Left ventricle myocardium superior (tissue), 1 donor: ENCODE measurements at regions not wholly inside any gene's neighbourhood (a gene's known extent, or its start where the extent isn't known, plus 50 kb on each side); places are given as distances from the start of the nearest gene placed in this dataset.

ENCODE experiments used
- ATAC-seq: fragments of 200-7000 bp; cut with Tn5 transposase; one replicate; pipeline ENCODE4 v1.9.1; 2020; ENCODE audit warnings: mild to moderate bottlenecking, moderate library complexity
- DNase-seq: peaks from one replicate; pipeline ENCODE4 v3.0.0-alpha.2; 2020
- intact Hi-C: fragments of 100-400 bp; cut with micrococcal nuclease; formaldehyde crosslinking; loops from one replicate; pipeline ENCODE4 v1.11.0; 2022
- donor health status: DM: no; HTN: yes; CAD: no; lungs with severe emphysema.

DNA sequence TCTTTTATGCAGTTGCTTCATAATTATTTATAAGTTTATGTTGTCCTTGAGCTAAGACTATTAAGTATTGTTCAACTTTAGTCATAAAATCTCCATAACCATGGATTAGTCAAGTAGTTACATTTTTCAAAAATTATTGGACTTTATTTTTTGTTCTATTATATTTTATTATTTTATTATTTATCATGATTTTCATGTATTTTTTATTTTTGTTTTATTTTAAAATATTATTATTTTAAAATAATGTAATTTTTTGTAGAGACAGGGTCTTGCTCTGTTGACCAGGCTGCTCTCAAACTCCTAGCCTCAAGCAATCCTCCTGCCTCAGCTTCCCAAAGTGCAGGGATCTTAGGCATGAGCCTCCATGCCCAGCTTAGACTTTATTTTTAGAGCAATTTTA lies 102.3 kb downstream of the NOC3L start:
- intact Hi-C loops: no loop called here
- DNase-seq: no peak
- no peak for ATAC-seq

DNA sequence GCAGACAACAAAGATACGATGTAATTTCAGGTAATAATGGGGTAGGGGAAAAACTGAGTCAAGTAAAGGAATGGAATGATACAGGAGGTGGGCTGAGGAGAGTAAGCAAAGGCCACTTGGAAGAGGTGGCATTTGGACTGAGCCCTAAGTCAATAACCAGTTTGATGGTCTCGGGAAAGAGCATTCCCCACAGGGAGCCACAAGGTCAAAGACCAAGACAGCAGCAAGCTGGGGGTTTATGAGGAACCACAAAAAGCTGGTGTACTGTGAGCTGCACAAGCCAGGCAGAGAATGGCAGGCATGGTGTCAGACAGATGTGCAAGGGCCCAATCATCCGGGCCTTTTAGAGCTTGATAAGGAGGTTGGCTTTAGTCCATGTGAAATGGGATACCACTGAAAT lies 98.7 kb downstream of the NOC3L start:
- DNase-seq (no peak), ATAC-seq (no peak)
- intact Hi-C loops: no loop called here

DNA sequence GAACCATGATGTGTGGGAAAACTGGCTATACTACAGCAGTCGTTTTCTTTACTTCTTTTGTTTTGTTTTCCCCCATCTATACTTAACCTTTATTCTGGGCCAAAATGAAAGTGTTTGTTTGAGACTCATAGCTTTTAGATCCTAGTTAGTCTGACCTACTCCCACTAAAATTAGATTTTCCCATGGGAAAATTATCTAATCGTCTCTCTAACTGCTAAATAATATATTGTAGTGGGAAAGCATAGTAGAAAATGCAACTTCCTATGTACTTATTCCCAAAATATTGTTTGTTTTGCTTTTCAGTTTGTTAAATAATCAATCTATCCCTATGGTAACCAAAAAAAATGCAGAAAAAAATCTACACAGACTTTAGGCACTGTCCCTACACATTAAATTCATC lies 96.6 kb downstream of the NOC3L start:
- ATAC-seq: no peak
- no peak for DNase-seq
- intact Hi-C loops: no loop called here

DNA sequence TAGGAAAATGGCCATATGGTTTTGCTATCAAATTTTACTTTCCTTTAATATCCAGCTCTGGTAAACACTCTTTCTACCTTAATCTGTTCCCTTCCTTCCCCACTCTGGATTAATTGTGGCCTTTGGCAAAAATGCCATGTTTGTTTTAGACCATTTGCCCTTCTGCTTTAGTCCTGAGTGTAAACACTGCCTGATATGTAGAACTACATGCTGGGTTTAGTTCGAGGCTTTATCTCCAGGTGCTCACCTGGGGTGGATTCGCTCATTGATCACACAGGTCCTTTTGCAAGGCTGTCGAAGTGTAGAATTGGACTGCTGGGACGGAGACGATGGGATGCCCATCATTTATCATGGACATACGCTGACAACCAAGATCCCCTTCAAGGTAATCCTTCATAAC lies 94.1 kb downstream of the NOC3L start:
- intact Hi-C loops: no loop called here
- ATAC-seq: no peak
- no peak for DNase-seq

DNA sequence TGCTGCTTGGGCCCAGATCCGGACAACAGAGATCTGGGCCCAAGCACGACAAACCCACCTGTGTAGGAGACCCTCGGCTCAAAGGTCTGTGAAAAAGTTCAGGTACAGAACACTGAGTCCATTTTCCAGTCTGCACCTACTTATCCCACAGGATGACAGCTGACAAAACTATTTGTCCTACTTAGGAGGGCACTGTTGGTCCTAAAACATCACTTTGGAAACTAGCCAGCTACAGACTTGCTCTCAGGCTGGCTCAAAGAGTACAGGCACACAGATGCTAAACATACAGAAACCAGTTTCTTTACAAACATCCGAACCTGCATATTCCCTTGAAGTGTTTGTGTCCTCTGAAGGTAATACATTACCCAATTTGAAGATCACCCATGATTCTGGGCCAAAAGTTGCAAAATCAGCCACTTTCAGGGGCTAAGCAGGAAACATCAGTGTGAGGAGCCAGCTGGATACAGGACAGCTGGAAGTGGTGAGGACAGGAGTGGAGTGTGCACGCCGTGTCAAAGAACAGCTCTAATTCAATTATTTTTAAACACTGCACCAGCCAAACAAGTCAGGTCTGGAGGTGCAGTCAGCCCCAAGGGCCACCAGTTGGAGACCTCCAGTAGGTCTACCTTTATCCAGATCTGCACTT lies 88.5 kb downstream of the NOC3L start:
- DNase-seq: peak; percentile 73
- intact Hi-C loops: no loop called here
- ATAC-seq: peak; percentile 97

DNA sequence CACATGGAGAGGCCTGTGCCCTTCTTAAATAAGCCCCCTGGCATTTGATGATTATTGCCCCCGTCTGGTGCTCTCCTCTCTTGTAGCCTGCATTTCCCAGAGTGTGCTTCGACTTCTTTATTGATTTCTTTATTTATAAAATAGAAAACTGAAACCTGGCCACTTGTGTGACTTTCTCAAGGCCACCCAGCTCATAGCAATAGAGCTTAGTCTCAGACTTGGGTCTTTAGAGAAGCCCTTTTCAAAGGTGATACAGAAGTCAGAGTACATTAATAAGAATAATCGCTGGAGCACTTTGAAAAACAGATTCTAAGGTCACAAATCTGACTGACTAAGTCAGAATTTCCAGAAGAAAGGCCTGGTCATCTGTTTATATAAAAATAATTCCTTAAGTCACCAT lies 86.6 kb downstream of the NOC3L start:
- DNase-seq (no peak), ATAC-seq (no peak)
- intact Hi-C loops: loop anchor here (5.0 kb wide), 1 partner anchor 166 kb away; no protein-coding TSS in a partner anchor

DNA sequence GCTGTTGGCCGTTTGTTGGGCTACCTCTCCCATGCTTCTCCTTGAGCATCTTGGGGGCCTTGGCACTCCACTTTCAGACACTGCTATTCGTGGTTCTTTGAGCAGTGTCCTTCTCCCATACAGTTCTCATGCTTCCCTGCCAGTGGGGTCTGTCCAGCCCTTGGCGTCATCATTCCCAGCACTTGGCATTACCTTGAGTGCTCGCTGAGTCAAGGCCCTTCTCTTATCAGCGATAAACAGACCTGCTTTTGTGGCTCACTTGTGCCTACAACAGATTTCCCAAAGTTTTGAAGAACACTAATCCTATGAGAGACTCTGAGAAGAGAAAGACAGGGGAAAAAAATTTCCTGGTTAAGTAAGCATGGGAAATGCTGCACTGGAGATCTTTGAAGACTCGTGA lies 85.3 kb downstream of the NOC3L start:
- intact Hi-C loops: loop anchor here (5.0 kb wide), 1 partner anchor 165 kb away; no protein-coding TSS in a partner anchor
- DNase-seq (no peak), ATAC-seq (no peak)

DNA sequence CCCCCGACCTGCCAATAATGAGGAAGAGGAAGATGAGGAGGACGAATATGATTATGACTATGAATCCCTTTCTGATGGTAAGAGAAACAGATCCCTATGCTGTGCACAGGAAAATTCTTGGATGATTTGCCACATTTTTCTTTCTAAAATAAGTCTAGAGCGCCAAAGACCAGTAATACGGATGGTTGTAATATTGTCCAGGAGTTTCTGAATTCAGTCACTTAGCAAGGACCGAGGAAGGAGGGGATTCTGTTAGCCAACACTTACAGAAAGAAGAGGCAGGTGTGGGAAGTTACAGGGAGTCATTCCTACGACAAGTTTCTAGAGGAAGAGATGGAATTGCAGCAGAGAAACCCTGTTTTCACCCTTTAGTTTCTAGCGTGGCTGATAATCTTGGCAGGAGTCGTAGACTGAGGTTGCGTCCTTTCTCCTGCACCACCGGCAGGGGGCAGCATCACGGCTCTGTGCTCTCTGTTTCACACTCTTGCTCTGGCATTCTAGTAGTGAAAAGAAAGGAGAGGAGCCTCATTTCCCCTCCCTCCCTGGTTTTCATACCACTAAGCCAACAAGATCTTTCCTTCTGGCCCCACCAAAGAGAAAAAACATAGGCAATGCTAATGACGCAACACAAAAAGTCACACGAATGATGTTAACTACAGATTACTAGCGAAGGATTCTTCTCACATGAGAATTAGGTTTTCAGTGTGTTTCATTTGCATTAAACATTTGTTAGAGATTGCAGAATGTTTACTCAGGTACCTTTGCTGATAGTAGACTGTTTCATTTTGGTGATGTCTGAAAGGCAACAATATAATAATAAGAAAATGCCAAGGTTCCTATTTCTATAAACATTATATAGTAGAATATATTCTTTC lies 82.7 kb downstream of the NOC3L start:
- ATAC-seq: peak; percentile 74
- intact Hi-C loops: loop anchor here (5.0 kb wide), 1 partner anchor 162 kb away; no protein-coding TSS in a partner anchor
- DNase-seq: peak; percentile 56

DNA sequence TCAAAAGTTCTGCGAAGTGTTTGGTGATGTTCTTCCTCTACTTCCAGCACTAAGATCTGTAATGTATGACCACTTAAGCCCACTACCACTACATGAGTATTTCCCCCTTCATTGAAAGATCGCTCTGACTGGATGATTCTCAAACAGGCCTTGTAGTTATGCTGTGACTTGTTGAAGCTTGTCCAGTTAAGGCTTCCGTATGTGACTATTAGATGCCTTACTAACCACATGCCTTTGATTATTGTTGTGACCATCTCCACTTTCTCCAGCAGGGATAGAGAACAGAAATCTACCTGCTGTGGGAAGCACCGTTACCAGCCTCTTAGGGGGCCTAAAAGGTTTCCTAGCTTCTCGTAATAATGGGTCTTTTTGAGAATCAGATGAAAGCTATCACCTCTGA lies 81.1 kb downstream of the NOC3L start:
- intact Hi-C loops: no loop called here
- no peak for ATAC-seq
- no peak for DNase-seq

DNA sequence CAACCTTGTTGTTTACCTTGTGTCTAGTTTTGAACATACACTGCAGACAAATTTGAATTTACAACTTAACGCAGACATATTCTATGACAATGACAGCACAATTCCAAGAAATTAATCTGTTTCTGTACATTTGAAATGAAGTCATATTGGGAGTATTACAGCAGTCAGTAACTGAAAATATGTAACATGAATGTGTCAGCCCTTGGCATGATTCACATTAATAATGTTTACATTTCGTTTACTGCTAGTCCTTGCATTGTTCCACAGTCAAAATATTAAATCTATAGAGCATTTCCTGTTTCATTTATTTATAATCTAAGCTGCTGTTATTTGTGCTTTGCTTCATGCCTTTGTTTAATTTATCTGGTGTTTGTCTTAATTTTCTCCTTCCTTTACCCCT lies 80.4 kb downstream of the NOC3L start:
- intact Hi-C loops: no loop called here
- ATAC-seq (no peak), DNase-seq (no peak)
